H1 (cell line): ENCODE measurements at regions not wholly inside any gene's neighbourhood (a gene's known extent, or its start where the extent isn't known, plus 50 kb on each side); places are given as distances from the start of the nearest gene placed in this dataset.

Experiments used
- CTCF ChIA-PET: fragments of 300-600 bp; sonication (Branson Sonifier 250); formaldehyde crosslinking; loops from one replicate; lab custom pipeline; 2021; ENCODE audit not compliant: partially characterized antibody; lab: Charles Lee
- POLR2A ChIA-PET: fragments of 300-600 bp; sonication (Branson Sonifier 250); formaldehyde crosslinking; loops from one replicate; lab custom pipeline; 2021; ENCODE audit warnings: inconsistent platforms; ENCODE audit not compliant: partially characterized antibody; lab: Charles Lee
- DNase-seq, 2 experiments: peaks; one replicate each; pipeline versions ENCODE4 v3.0.0 to v3.0.0-alpha.2; 2010 to 2022; ENCODE audit warnings: low spot score in 2 of 2, low read depth in 1 of 2, mixed read lengths in 1 of 2
- FAIRE-seq: peaks from 2 replicates; lab custom pipeline; 2011; peaks lifted over from hg19 to GRCh38; lab: Jason Lieb, UNC
- H2AFZ ChIP-seq: 2 replicates; pipeline ENCODE4 v1.8.1; 2012; ENCODE audit warnings: low read length, inconsistent platforms
- H2AK5ac ChIP-seq: 2 replicates; pipeline ENCODE4 v1.6.1; 2013; ENCODE audit warnings: low read depth, low read length
- H2BK120ac ChIP-seq: replicated peaks from 2 replicates; pipeline ENCODE3; 2013; ENCODE audit warnings: low read depth, low read length, inconsistent platforms
- H2BK12ac ChIP-seq: 2 replicates; pipeline ENCODE4 v1.6.1; 2013; ENCODE audit warnings: low read depth, low read length
- H2BK15ac ChIP-seq: 2 replicates; pipeline ENCODE4 v1.6.1; 2013; ENCODE audit warnings: low read length
- H2BK20ac ChIP-seq: 2 replicates; pipeline ENCODE4 v1.6.1; 2013; ENCODE audit warnings: low read length
- H2BK5ac ChIP-seq: 2 replicates; pipeline ENCODE4 v1.6.1; 2013; ENCODE audit warnings: low read depth, low read length
- H3K14ac ChIP-seq: 2 replicates; pipeline ENCODE4 v1.6.1; 2013; ENCODE audit warnings: inconsistent platforms; ENCODE audit not compliant: insufficient read length
- H3K18ac ChIP-seq: 2 replicates; pipeline ENCODE4 v1.6.1; 2013; ENCODE audit warnings: low read length; ENCODE audit errors: extremely low read depth
- H3K23ac ChIP-seq: 2 replicates; pipeline ENCODE4 v1.6.1; 2013; ENCODE audit warnings: inconsistent platforms; ENCODE audit not compliant: insufficient read length
- H3K23me2 ChIP-seq: 2 replicates; pipeline ENCODE4 v1.6.1; 2013; ENCODE audit warnings: low read depth, low read length
- H3K27ac ChIP-seq: 2 replicates; pipeline ENCODE4 v1.6.1; 2011; ENCODE audit warnings: low read depth, low read length, inconsistent platforms
- H3K27me3 ChIP-seq, 4 experiments: replicated peaks in 1 of 4; 1 replicate in 1 of 4; 2 replicates in 3 of 4; pipeline versions ENCODE4 v1.6.1 to v1.8.1; 2011 to 2013; ENCODE audit warnings: low read length in 3 of 4, mild to moderate bottlenecking in 3 of 4, inconsistent platforms in 2 of 4, mixed read lengths in 2 of 4, moderate library complexity in 1 of 4; ENCODE audit not compliant: control insufficient read depth in 3 of 4, insufficient read depth in 3 of 4; ENCODE audit errors: extremely low read depth in 1 of 4
- H3K36me3 ChIP-seq, 4 experiments: 2 replicates each; pipeline versions ENCODE4 v1.6.1 to v1.8.1; 2011 to 2013; ENCODE audit warnings: mild to moderate bottlenecking in 4 of 4, low read length in 3 of 4, moderate library complexity in 2 of 4, control low read depth in 1 of 4, inconsistent platforms in 1 of 4; ENCODE audit not compliant: insufficient read depth in 4 of 4, control insufficient read depth in 2 of 4
- H3K4ac ChIP-seq: replicated peaks from 2 replicates; pipeline ENCODE3; 2013; ENCODE audit warnings: low read length, low read depth, mixed read lengths, inconsistent platforms; ENCODE audit not compliant: insufficient read length
- H3K4me1 ChIP-seq, 4 experiments: replicated peaks in 1 of 4; 1 replicate in 1 of 4; 2 replicates in 3 of 4; pipeline versions ENCODE4 v1.6.1 to v1.8.1; 2011 to 2013; ENCODE audit warnings: low read length in 3 of 4, inconsistent platforms in 2 of 4, mixed read lengths in 1 of 4; ENCODE audit not compliant: insufficient read depth in 4 of 4, control insufficient read depth in 3 of 4
- H3K4me2 ChIP-seq, 2 experiments: 2 replicates each; pipeline versions ENCODE4 v1.6.1 to v1.8.1; 2011 to 2013; ENCODE audit warnings: low read depth in 2 of 2, low read length in 2 of 2, control low read depth in 1 of 2, inconsistent platforms in 1 of 2, mild to moderate bottlenecking in 1 of 2; ENCODE audit not compliant: insufficient read depth in 1 of 2
- H3K4me3 ChIP-seq, 4 experiments: fragments of 200-600, 300-600 bp in 1 of 4; sonication (generic), shearing (Covaris generic), sonication (Bioruptor Twin) in 1 of 4; 2 replicates each; pipeline versions ENCODE4 v1.5.1 to v1.8.1; 2011 to 2016; ENCODE audit warnings: low read length in 4 of 4, low read depth in 3 of 4, control low read depth in 2 of 4, inconsistent platforms in 2 of 4, mild to moderate bottlenecking in 2 of 4, mixed read lengths in 1 of 4, moderate library complexity in 1 of 4; ENCODE audit not compliant: insufficient read depth in 2 of 4; ENCODE audit errors: extremely low read depth in 1 of 4
- H3K56ac ChIP-seq: replicated peaks from 2 replicates; pipeline ENCODE3; 2013; ENCODE audit warnings: low read depth, mild to moderate bottlenecking, mixed read lengths, low read length, inconsistent platforms; ENCODE audit not compliant: insufficient read length
- H3K79me1 ChIP-seq: 2 replicates; pipeline ENCODE4 v1.6.1; 2013; ENCODE audit warnings: low read depth, low read length, control low read depth
- H3K79me2 ChIP-seq, 2 experiments: 2 replicates each; pipeline versions ENCODE4 v1.6.1 to v1.8.1; 2012 to 2013; ENCODE audit warnings: low read length in 2 of 2, mild to moderate bottlenecking in 2 of 2, inconsistent platforms in 1 of 2; ENCODE audit not compliant: insufficient read depth in 2 of 2, control insufficient read depth in 1 of 2
- H3K9ac ChIP-seq, 4 experiments: replicated peaks in 1 of 4; 1 replicate in 1 of 4; 2 replicates in 3 of 4; pipeline versions ENCODE4 v1.6.1 to v1.8.1; 2011 to 2013; ENCODE audit warnings: low read depth in 3 of 4, low read length in 3 of 4, control low read depth in 2 of 4, mild to moderate bottlenecking in 2 of 4, moderate library complexity in 2 of 4, inconsistent platforms in 1 of 4; ENCODE audit errors: extremely low read depth in 1 of 4
- H3K9me3 ChIP-seq, 2 experiments: 2 replicates each; pipeline versions ENCODE4 v1.6.1 to v1.8.1; 2012 to 2013; ENCODE audit warnings: mild to moderate bottlenecking in 2 of 2, moderate library complexity in 2 of 2, control low read depth in 1 of 2, inconsistent platforms in 1 of 2, low read depth in 1 of 2, low read length in 1 of 2, mixed read lengths in 1 of 2; ENCODE audit not compliant: insufficient read depth in 2 of 2
- H4K20me1 ChIP-seq, 2 experiments: replicated peaks in 1 of 2; 2 replicates each; pipeline versions ENCODE3 to v1.8.1; 2011 to 2013; ENCODE audit warnings: inconsistent platforms in 2 of 2, low read length in 2 of 2, mild to moderate bottlenecking in 1 of 2; ENCODE audit not compliant: insufficient read depth in 2 of 2, control insufficient read depth in 1 of 2
- H4K5ac ChIP-seq: 2 replicates; pipeline ENCODE4 v1.6.1; 2013; ENCODE audit warnings: low read length, low read depth, mixed read lengths, inconsistent platforms; ENCODE audit not compliant: insufficient read length
- H4K8ac ChIP-seq: 2 replicates; pipeline ENCODE4 v1.8.0; 2013; ENCODE audit warnings: mild to moderate bottlenecking, moderate library complexity, low read length, inconsistent platforms; ENCODE audit not compliant: insufficient read depth; ENCODE audit errors: extremely low read depth
- H4K91ac ChIP-seq: replicated peaks from 2 replicates; pipeline ENCODE3; 2013; ENCODE audit warnings: low read length, mixed read lengths, inconsistent platforms; ENCODE audit not compliant: insufficient read length
- SP4 ChIP-seq: IDR thresholded peaks from 2 replicates; pipeline ENCODE4 v1.6.1; 2012; ENCODE audit warnings: low read length, inconsistent platforms
- SUZ12 ChIP-seq: fragments of 200-600 bp; sonication (generic); IDR thresholded peaks from 2 replicates; pipeline ENCODE4 v1.6.1; 2012; ENCODE audit warnings: mild to moderate bottlenecking, inconsistent platforms, low read length, moderate library complexity, mixed read lengths
- WGBS, 2 experiments: shearing (Covaris generic) in 1 of 2; methylation state at CpG; one replicate each; pipeline versions ENCODE4 v1.1.6 to v1.1.7; 2013 to 2015; ENCODE audit warnings: low lambda C conversion rate in 2 of 2, mixed read lengths in 2 of 2, inconsistent platforms in 1 of 2, low coverage in 1 of 2, missing lambda C conversion rate in 1 of 2; ENCODE audit not compliant: insufficient replicate concordance in 2 of 2, insufficient coverage in 1 of 2, insufficient read length in 1 of 2; ENCODE audit errors: extremely low coverage in 1 of 2, missing lambda C conversion rate in 1 of 2; 5-methylcytosine and 5-hydroxymethylcytosine counted together

DNA sequence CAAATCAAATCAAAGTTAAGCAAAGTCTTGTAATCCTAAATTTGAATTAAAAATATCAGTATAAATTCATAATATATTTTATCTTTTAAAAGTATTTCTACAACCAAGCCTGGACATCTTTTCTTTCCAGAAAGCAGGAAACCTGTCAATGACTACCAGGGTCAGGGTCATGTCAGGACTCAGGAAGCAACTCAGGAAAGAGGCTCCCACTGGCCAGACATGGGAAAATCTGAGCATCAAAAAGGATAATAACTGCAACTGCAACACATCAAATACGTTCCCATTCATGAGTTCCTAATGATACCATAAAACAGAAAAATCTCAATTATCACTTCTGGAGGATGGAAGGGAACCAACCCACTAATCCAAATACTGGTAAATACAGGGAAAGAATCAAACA lies 76.0 kb upstream of the GALNT18 start:
- DNase-seq (no peak), FAIRE-seq (no peak)
- Histone ChIP-seq H4K5ac (no peak overlapping the region), H2BK20ac (no peak overlapping the region), H2BK120ac (no peak overlapping the region), H3K36me3 (no peaks in the 10 kb centered on the region), H2BK12ac (no peak overlapping the region), H4K20me1 (no peaks in the 10 kb centered on the region), H2BK15ac (no peak overlapping the region), H3K14ac (no peak overlapping the region), H2AFZ (no peak overlapping the region), H3K79me1 (no peaks in the 10 kb centered on the region), H3K27ac (no peak overlapping the region), H4K8ac (no peak overlapping the region), H4K91ac (no peak overlapping the region), H3K4me2 (no peak overlapping the region), H2AK5ac (no peak overlapping the region), H3K4ac (no peak overlapping the region), H3K18ac (no peak overlapping the region), H3K56ac (no peak overlapping the region), H3K9me3 (no peaks in the 10 kb centered on the region), H2BK5ac (no peak overlapping the region), H3K4me1 (no peaks in the 10 kb centered on the region), H3K27me3 (no peaks in the 10 kb centered on the region), H3K9ac (no peak overlapping the region), H3K23ac (no peak overlapping the region), H3K4me3 (no peak overlapping the region), H3K79me2 (no peaks in the 10 kb centered on the region), H3K23me2 (no peaks in the 10 kb centered on the region)
- ChIA-PET CTCF (no interaction called here), POLR2A (no interaction called here)
- TF ChIP-seq SUZ12: no peak
- TF ChIP-seq SP4: no peak
- 52% methylated on average over 1 of the region's 1 CpG; no CpG with 5 or more reads in 1 of the 2 experiments for WGBS, 2 experiments
